ENCODE measurements at regions not wholly inside any gene's neighbourhood (a gene's known extent, or its start where the extent isn't known, plus 50 kb on each side); places are given as distances from the start of the nearest gene placed in this dataset.
"Not testable (repeated sequence)": the region's sequence is repeated elsewhere in the genome, so short reads cannot be mapped to it uniquely, and the experiment has no call there.

DNA sequence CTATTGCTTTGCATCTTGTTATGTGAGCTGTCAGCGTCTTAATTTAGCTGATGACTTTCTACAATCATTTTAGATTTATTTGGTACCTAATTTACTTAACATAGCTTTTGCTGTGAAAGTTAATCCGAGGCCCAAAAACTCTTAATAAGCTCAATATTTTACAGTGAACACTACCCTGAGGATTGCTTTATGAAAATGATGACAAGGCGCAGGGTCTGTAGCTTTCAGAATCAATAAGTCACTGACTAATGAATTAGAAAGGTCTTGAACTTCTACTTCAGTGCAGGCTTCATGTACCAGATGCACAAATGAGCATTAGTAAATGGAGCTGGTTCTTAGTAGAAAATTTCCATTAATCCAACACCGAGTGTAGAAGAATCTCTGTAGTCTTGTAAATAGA is 81.4 kb upstream of the ZNF366 start:
- no peak for DNase-seq (ENCODE audit: low spot score)

- no peak for DNase-seq (ENCODE audit: low spot score)
Measured at GRCh38 chr5:72587661-72588308, 80.6 kb upstream of the ZNF366 start.

- no peak for DNase-seq (ENCODE audit: low spot score)
Measured at GRCh38 chr5:72586788-72587530, 79.7 kb upstream of the ZNF366 start.

DNA sequence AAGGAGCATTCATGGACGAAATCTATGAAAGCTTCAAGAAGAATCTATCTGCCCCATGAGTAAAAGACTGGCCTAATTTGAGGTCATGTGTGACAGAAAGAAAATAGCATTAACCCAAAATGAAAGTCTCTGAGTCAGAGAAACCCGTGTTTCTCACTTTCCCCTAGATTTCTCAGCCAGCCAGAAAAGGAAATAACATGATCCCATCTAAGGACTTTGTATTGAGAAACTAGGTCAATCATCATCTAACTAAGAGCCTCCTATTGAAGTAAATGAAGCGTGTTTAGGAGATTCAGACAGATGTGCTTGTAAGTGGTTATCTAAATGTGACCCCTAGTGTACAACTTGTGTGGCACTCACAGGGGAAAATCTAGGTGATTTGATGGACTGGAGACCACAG is 77.3 kb upstream of the ZNF366 start:
- no peak for DNase-seq (ENCODE audit: low spot score)

DNA sequence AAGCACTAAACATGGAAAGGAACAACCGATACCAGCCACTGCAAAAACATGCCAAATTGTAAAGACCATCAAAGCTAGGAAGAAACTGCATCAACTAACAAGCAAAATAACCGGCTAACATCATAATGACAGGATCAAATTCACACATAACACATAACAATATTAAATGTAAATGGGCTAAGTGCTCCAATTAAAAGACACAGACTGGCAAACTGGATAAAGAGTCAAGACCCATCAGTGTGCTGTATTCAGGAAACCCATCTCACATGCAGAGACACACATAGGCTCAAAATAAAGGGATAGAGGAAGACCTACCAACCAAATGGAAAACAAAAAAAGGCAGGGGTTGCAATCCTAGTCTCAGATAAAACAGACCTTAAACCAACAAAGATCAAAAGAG is 72.1 kb upstream of the ZNF366 start:
- not testable (repeated sequence) for DNase-seq (ENCODE audit: low spot score)

GRCh38 chr5:72572236-72572765 is 65.1 kb upstream of the ZNF366 start:
- no peak for DNase-seq (ENCODE audit: low spot score)

DNA sequence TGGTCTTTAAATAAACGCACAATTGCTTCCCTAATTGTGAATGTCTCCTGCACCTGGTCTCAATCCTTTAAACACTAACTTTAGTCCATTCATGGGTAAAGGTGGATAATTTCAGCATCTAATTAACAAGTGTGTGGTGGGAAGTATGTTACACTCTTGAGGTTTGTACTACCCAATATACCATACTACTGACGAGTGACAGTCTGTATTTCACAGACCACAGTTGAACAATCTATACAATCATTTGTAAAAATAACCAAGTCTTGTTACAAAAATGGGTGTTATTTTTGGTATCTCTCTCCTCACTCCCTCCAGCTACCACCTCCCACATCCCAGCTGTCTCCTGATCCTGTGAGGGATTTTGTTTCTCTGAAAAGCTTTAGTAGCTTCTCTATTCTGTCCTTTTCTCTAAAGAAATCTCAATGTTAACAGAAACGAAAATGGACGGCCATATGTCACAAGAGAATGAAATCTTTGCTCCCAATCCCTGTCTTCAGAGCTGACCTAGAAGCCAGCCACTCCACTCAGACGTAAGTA is 62.3 kb upstream of the ZNF366 start:
- DNase-seq (ENCODE audit: low spot score): no peak

DNA sequence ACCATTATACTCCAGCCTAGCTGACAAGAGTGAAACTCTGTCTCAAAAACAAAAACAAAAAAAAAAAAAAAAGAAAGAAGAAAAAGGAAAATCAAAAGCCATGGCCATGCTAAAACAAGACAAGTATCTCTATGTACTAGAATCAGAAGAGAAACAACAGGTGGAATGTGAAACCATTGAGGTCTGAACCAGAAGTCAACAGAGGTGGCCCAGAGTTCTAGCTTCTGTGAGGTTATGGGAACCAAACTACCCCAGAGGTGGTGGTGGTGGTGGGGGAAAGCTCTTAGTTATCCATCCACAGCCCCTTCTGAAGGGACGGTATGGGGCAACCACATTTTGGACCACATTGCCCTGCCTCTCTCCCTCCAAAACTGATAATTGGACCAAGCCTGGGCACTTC is 59.5 kb upstream of the ZNF366 start:
- DNase-seq (ENCODE audit: low spot score): no peak

DNA sequence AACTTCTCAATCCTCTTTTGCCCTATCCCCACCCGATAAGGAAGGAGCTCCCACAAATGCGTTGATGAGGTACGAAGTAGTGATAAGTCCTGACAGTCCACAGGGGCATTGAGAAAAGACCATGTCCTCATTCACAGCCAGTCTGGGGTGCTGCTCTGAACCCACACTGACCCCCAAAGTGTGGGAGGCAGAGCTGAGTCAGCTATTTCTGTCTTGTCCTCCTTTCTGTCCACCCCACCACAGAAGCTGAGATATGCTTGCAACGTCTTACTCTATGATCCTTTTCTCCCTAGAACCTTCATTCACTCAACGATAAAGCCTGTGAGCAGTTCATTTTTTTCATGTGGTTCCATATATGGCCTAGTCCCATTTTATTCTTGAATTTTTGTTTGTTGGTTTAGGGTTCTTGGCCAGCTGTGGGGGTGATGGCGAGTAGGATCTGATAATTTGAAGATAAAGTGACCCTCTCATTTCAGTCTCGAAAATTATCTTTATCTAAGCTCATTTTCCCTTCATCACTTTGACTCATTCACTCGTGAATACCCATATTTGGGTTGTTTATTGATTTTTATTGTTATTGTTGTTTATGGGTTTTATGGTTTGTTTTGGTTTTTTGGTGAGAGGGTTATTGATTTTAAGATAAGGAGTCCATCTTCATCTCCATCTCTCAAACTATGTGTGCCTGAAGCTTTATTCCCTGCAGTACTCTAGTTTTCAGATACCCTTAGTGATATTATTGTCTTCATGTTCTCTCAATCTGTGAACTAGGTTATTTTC is 58.5 kb upstream of the ZNF366 start:
- no peak for DNase-seq (ENCODE audit: low spot score)

GRCh38 chr5:72562717-72563116 is 55.5 kb upstream of the ZNF366 start:
- DNase-seq (ENCODE audit: low spot score): no peak

DNA sequence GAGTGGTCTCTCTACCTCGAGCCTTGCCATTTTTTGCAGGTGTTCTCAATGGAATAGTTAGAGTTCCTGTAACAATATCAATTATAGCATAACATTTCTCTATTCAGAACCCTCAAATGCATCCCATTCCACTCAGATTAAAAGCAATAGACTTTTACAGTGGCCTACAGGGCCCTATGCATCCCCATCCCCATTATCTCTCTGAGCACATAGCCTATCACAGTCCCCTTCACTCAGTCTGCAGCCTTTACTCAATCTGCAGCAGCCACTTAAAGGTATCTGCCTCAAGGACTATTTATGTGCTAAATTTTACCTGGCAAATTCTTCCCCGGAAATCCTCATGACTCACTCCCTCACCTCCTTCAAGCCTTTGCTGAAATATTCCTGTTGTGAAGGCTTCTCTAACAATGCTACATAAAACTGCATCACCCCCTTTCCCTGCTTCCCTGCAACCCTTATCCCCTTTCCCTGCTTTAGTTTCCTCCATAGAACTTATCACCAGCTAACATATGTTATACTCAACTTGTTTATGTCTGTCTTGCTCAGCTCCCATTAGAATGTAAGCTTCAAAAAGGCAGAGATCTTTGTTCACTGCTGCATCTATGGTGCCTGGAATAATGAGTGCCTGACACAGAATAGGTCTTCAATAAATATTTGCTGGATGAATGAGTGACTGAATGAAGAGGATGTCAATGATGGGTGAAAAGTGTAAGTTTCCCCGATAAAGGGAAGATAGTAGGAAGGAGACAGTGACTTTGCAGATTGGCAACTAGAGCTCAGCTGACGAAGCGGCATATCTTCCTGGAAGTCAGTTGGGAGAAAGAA is 54.1 kb upstream of the ZNF366 start:
- DNase-seq (ENCODE audit: low spot score): no peak

GRCh38 chr5:72559866-72560766 is 52.9 kb upstream of the ZNF366 start:
- no peak for DNase-seq (ENCODE audit: low spot score)

DNA sequence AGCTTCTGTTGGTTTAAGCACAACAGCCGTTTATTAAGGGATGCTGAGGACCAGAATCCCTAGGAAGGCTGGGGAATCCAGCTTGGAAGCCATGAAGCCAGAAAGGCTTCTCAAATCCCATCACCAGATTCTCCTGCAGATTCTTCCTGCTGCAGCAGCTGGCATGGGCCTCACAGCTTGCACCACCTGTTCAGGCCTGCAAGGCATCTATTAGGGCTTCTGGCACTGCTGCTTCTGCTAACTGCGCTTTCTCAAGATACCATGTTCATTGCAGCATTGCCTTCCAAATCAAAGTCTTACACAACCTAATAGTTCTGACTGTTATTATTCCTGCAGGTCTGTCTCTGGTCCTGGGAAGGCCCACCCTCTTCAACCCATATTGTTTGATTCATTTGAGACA is 51.2 kb upstream of the ZNF366 start:
- no peak for DNase-seq (ENCODE audit: low spot score)

DNA sequence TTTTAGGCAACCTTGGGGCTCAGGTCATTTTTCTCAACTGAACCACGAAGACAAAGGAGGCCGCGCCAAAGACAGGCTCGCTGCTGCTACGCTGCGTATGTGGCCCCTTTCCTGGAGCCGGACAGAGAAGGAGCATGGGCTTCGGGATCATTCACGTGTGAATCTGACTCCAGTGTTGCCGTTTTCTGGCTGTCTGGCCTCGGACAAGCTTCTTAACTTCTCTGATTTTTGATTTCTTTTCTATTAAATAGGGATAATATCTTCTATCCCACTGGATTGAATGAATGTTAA is 50.8 kb upstream of the ZNF366 start:
- no peak for DNase-seq (ENCODE audit: low spot score)

DNA sequence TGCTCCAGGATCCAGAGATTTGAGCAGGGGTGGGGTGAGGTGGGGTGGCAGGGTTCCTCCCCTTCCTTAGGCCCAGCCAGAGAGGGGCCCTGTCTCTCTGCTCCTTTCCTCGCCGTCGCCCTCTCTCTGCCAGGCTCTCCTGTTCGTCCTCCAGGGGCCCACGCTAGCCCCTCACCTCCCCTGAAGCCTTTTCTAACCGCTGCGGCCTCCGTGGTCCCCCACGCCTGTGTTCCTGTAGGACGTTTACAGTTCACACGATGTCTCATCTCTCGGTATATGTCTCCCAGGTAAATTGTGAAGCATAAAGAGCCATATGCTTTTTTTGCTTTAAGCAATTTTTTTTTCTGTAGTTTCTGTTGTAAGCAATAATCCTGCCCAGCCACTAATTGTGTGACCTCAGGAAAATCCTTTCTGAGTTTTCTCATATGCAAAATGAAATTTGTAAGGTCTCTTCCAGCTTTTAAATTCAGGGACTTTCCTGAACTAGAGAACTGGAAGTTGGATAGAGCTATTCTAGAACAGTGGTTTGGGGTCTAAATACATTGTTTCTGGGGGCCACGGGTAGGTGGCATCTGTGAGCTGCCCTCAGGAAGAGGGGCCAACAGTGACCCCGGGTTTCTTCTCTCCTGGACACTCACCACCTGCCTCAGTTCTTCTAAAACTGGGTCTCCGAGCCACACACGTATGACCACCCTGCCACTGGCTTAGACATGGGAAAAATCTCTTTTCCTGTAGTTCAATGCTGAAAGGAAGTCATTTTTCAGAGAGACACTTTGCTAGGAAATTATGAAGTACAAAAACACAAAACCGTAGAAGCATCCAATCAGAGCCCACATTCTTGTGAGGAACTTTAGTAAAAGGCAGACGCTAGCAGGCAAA is 50.2 kb upstream of the ZNF366 start:
- no peak for DNase-seq (ENCODE audit: low spot score)
